Stimulated activated CD4-positive, alpha-beta T cell treated with anti-CD3 and anti-CD28 coated beads, Interleukin-4, amount 100 ng/mL, for 24 hours (primary cell): ENCODE measurements at regions not wholly inside any gene's neighbourhood (a gene's known extent, or its start where the extent isn't known, plus 50 kb on each side); places are given as distances from the start of the nearest gene placed in this dataset.

Source experiments
- DNase-seq: peaks from one replicate; pipeline ENCODE4 v3.0.0-alpha.2; 2020

DNA sequence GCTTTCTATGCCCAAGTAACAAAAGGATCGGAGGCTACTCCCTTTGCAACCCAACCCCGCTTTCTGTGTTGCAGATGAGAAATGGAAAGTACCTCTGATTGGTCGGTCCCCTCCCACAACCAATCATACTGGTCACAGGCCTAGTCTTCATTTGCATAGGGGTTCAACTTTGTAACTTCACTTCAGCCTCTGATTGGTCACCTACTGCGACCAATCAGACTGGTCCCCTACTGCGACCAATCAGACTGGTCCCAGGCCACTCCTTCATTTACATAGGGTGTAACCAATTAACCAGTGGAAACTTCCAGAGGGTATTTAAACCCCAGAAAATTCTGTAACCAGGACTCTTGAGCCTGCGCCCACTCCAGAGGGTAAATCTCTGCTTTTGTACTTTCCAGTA is 906.4 kb upstream of the TMEM132C start:
- DNase-seq = no peak

- no peak for DNase-seq
These were observed 904.8 kb upstream of the TMEM132C start for GRCh38 chr12:127362121-127362520.

GRCh38 chr12:127363392-127363791 is 903.6 kb upstream of the TMEM132C start:
- no peak for DNase-seq

- DNase-seq = no peak
These were observed 893.4 kb upstream of the TMEM132C start for GRCh38 chr12:127373559-127373958.

- no peak for DNase-seq
These were observed 892.5 kb upstream of the TMEM132C start for GRCh38 chr12:127374447-127374846.

DNA sequence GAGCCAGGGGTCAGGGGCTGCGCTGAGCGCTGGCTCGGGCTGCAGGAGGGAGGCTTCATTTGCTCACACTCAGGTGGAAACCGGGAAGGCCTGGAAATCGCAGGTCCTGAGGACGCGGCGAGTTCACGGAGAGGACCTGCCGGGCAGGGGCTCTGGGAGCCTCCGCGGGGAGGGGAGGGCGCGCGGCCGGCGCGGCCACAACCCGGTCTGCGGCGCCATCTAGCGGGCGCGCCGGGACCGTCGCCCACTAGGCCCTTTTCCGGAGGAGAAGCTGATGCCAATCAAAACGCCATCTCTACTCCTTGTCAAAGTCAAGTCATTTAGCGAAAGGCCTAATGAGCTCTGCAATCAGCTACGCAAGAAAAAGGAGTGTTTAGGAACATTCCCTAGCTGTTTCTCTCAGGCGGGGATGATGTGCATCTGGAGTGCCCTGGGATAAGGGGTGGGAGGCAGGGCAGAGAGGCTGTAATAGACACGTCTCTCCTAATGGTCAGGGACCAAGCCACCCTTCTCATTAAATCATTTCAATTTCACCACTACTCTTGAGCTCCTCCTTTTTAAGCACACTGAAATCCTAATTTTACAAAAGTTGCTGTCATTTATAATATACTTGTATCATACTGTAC is 885.8 kb upstream of the TMEM132C start:
- peak; percentile 6 for DNase-seq

- DNase-seq = no peak
These were observed 885.3 kb upstream of the TMEM132C start for GRCh38 chr12:127381681-127382080.

DNA sequence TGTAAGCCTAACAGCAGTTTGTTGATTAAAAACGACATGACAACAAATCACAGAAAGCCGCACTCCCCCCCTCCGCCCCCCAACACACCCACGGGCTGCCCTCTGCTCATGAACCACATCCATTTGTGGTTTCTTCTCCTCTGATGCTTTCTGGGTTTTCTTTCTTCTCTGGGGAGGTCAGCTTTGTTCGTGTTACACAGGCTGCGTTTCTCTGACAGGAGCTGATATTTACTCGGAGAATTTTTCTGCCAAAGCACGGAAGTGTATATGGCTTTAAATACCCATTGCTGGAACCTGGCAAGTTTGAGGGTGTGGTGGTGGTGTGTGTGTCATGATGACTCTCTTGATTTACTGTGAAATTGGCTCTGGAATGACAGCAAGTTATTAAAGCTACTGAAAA is 883.7 kb upstream of the TMEM132C start:
- DNase-seq = no peak

- DNase-seq = no peak
These were observed 880.2 kb upstream of the TMEM132C start for GRCh38 chr12:127386723-127387122.

GRCh38 chr12:127388985-127389384 is 878.0 kb upstream of the TMEM132C start:
- DNase-seq = no peak

DNA sequence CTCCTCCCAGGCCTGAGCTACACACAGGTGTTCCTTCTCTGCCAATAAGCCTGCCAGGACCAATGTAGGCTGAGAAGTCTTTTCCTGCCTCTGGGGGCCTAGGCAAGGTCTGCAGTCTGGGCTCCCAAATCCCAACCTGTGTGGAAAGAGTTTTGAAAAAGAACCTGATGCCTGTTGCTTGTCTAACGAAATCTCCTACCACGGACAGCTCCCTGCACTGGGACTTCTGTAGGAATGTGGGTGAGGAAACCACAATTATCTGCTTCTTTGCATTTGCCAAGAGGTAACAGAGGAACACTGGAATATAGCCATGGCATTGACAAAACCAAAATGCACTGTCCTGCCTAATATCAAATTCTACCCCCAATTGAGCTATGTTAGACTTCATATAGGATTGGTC is 877.0 kb upstream of the TMEM132C start:
- DNase-seq = no peak

DNA sequence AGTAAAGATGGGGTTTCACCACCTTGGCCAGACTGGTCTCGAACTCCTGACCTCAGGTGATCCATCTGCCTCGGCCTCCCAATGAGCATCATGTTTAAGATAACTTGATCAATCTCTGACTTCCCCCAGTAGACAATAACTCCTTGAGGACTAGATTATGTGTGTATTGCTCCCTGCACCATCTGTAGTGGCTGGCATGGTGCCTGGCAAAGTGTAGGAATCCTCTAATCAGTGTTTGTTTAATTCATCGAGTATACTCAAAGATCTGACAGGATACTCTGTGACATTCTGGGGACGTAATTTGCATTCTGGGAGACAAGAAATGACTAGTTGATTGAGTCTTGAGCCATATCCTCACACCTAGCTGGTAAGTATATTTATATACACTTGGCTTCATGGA is 873.5 kb upstream of the TMEM132C start:
- no peak for DNase-seq

GRCh38 chr12:127393896-127394295 is 873.1 kb upstream of the TMEM132C start:
- DNase-seq = no peak

DNA sequence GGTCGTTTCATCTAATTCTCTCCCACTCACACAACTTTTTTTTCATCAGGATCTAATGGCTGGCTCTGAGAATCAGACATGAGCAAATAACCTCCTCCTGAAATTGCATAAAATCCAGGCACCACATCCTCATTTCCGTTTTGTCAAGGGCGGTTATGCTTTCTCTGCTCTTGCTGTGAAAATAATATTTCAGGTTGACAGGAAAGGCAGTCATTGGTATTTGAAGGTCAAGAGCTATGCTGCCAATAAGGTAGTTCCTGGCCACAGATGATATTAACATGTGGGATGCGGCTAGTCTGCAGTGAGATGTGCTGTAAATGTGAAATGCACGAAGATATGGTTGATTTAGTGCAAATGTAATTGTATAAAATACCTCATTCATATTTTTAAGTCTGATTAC is 870.2 kb upstream of the TMEM132C start:
- DNase-seq = no peak

DNA sequence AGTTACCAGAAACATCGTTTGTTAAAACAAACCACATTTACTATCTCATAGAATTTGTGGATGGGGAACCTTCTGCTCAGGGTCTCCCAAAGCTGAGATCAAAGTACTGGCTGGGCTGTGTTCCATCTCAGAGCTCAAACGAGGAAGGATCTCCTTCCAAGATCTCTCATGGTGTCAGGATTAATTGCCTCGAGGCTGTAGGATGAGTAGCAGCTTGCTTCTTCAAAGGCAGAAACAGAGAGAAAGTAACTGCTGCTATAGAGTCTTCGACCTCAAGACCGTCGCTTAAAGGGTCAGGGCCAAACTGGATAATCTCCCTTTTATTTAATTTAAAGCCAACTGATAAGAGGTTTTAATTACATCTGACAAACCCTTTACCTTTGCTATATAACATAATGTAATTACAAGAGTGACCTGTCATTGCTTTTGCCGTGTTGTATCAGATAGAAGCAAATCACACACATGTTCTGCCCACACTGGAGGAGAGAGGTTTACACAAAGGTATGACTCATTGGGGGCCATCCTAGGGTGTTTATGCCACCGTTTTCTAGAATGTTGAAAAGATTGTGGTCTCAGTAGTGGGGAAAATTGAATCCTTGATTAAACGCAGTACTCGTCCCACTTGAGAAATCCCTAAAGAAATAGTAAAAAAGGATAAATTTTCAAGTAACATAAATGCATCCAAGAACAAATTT is 868.8 kb upstream of the TMEM132C start:
- no peak for DNase-seq

DNA sequence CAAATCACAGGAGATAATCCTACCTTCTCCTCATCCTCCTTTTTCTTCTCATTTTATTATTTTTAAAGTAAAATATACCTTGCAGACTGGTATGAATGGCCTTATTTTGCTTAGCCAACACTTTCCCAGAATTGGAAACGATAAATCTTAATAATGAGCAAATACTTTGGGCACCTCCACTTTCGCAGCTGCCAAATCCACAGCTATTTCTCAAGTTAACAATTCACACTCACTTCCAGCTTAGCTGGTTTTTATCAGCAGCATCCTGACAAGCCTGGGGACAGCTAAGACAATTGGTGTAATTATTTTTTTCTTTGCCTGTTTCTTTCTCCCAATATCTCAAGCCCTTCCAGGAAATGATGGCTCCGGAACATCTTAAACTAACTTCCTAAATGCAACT is 867.5 kb upstream of the TMEM132C start:
- no peak for DNase-seq

DNA sequence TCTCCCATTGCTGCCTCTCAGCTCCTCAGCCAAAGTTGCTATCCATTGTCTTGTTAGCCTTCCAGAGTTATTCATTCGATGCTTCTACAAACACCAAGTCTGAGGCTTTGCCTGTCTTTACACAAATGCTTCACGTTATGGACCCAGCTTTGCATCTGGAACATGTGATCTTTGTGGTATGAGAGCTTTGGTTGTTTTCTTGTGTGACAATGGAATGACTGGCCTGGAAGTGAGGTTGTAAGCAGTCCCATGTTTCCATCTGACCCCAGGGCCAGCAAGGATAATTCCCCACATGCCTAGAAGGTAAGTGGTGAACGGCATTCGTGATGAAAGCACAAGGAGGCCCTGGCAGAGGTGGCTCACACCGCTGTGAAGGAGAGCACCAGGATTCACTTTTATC is 866.7 kb upstream of the TMEM132C start:
- no peak for DNase-seq

- DNase-seq = no peak
These were observed 866.0 kb upstream of the TMEM132C start for GRCh38 chr12:127401005-127401404.

- DNase-seq = no peak
These were observed 865.4 kb upstream of the TMEM132C start for GRCh38 chr12:127401536-127401935.

DNA sequence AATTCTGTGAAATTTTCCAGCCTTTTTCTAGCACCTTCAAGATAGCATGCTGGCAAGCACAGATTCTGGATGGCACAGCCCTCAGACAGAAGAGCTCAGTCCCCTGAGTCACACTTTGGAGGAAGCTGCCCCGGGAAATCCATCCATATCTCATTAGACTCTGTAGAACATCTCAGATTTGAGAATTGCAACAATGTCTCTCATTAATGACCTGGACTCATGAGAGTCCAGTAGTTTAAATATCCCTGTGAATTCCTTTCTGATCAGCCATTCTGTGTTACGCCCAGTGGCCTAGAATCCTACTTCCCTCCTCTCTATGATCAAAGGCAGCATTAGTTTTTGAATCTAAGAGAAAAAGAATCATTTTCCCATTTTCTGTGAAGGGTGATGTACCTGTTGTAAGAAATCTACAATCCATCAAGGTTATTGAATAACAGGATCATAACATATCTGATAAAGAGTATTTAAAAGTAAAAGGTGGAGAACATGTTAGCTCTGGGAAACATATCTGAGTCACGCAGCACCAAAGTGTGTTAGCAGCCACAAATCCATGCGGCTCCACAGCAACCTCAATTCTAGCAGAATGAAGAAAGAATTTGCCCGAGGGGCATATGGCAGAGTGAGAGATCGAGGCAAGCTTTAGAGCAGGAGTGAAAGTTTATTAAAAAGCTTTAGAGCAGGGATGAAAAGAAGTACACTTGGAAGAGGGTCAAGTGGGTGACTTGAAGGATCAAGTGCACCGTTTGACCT is 855.6 kb upstream of the TMEM132C start:
- no peak for DNase-seq

DNA sequence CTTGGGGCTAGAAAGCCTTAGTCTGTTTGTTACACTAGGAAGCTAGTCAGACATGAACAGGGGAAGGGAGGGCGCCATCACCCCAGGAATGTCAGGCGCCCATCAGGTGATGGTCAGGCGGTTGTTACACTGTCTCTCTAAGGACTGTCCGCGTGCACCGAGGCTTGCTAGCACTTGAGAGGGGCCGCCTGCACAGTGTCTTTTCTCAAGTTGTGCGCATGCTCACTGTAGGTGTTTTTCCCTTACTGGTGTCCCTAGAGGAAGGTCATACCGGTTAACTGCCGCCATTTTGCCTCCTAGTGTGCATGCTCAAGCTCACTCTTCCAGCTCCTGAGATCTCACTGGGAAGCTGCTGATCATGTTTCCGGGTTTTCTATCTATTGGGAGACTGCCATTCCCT is 855.0 kb upstream of the TMEM132C start:
- DNase-seq = no peak

DNA sequence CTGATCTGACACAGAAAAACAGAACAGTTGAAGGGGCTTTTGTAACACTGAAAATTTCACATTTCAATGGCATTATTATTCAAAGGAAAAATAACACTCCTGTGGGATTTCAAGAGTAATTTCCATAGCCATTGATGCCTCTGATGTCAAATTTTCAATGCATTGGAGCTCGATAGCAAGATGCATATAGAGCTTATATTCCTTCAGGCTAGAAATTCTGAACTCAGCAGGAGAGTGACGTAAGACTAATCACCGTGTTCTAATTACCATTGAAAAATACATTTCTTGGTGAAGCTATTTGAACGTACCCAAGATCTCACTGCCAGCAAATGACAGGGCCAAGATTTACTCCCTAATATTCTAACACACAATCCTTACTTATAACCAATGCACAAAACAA is 854.1 kb upstream of the TMEM132C start:
- DNase-seq = no peak

DNA sequence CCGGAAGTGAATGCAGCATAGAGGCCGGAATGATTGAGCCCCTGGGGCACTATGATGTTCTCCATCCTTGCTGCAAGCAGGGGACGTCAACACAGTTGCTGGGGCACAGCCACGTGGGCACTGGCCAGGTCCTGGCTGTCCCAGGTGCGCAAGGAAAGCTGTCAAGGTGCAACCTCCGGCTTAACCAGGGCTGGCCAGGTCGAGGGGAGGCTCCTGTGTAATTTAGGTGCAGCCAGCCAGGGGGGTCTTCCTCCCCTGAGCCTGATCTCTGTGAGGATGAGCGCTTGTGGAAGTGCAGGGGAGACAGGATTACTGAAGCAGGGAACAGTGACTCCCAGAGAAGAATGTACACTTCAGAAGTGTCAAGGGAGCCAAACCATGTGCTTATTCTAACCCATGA is 852.8 kb upstream of the TMEM132C start:
- no peak for DNase-seq

- no peak for DNase-seq
These were observed 852.3 kb upstream of the TMEM132C start for GRCh38 chr12:127414636-127415035.
